ENCODE measurements at regions not wholly inside any gene's neighbourhood (a gene's known extent, or its start where the extent isn't known, plus 50 kb on each side); places are given as distances from the start of the nearest gene placed in this dataset.

GRCh38 chr9:113646946-113647914, 183.7 kb downstream of the RGS3 start:
- no peak for DNase-seq

GRCh38 chr9:113648048-113648447, 184.5 kb downstream of the RGS3 start:
- DNase-seq: no peak

- no peak for DNase-seq
Observed at GRCh38 chr9:113648586-113648985, 185.1 kb downstream of the RGS3 start.

GRCh38 chr9:113649054-113649453, 185.5 kb downstream of the RGS3 start:
- DNase-seq: no peak

DNA sequence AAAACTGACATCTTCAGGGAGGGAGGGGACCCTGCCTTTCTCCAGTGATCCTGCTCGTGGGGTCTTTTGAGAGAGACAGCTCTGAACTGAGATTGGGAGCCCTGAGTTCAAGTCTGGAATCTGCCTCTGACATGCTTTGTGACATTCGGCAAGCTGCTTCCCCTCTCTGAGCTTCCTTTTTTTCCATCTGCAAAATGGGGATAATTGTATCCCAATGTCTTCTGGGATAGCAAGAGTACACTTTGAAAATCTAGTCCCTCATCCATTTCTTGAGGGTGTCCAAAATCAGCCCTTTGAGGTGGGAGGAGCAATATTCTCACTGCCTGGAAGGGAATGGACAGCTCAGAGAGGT, 186.3 kb downstream of the RGS3 start:
- DNase-seq: no peak

- no peak for DNase-seq
Observed at GRCh38 chr9:113650207-113651131, 186.9 kb downstream of the RGS3 start.

DNA sequence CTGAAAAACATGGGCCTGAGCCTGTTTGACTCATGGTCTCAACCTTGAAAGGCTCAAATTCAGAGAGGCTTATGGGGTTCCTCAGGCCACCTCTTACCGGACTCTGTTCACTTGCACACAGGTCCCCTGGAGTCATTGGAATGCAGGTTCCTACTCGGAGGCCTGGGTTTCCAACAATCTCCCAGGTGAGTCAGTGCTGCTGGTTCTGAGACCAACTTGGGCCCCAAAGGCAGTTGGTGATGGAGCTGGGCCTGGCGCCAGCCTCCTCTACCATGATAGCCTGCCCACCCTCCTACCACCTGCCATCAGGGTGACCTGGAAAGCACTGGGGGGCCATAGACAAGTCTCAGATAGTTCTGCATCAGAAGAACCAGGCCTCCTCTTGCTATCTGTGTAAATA, 188.4 kb downstream of the RGS3 start:
- DNase-seq: no peak

DNA sequence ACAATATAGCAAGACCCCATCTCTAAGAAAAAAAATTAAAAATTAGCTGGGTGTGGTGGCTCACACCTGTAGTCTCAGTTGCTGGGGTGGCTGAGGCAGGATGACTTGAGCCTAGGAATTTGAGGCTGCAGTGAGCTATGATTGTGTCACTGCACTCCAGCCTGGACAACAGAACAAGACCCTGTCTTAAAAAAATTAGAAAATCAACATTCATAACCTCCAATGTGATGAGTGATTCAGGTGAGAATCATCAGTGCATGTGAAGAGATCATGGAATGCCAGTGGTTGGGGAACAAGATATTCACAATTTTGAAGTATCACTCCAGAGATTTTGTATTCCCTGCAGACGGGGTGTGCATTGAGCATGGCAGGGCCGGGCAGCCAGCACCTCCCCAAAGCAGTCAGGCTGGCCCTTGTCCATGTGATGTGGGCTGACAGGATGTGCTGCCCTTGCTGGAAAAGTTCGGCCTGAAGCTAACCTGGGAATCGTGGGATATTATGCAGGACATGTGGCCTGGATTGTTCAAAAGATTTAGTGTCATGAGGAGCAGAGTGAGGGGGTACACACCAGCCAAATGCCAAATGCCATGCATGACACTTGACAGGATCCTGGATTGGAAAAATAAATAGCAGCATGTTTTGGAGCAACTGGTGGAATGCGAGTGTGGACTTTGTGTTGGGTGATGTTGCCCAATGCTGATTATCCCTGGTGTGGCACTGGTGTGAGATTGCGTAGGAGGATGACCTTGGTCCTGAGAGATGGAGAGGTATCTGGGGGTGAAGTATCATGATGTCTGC, 189.0 kb downstream of the RGS3 start:
- DNase-seq: no peak

DNA sequence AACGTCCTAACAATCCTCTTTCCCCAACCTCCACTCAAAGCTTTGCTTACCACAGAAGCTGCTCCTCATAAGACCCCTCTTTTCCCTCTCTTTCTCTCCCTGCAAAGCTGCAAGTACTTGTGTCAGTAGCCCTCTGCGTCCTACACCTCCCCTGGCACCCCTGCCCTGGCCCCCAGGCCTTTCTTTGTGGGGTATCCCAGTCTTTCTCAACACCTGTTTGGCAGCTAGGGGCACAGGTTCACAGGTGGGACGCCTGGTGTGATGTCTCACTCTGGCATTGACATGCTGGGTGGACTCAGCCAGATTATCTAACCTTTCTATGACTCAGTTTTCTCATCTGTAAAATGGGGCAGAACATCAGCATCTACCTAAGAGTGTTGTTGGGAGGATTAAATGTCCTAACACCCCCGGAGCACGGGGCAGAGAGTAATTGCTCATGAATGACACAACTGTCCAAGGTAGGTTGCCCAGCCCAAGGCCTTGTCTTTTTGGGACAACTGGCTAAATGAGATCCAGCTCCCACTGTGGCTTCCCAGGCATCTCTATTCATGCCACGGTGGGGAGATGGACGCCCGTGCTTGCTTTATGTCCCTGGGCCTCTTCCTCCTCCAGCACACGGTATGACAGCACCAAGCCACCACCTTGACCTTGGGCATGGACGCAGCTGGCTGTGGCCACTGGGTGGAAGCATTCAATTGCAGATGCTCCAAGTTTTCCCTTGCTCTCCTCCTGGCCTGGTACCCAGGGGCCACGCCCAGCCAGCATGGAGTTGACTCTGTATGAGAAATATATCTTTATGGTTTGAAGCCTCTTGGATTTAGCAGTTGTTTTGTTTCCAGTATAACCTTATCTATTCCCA, 190.4 kb downstream of the RGS3 start:
- DNase-seq: no peak

- no peak for DNase-seq
Observed at GRCh38 chr9:113654605-113655428, 191.3 kb downstream of the RGS3 start.

DNA sequence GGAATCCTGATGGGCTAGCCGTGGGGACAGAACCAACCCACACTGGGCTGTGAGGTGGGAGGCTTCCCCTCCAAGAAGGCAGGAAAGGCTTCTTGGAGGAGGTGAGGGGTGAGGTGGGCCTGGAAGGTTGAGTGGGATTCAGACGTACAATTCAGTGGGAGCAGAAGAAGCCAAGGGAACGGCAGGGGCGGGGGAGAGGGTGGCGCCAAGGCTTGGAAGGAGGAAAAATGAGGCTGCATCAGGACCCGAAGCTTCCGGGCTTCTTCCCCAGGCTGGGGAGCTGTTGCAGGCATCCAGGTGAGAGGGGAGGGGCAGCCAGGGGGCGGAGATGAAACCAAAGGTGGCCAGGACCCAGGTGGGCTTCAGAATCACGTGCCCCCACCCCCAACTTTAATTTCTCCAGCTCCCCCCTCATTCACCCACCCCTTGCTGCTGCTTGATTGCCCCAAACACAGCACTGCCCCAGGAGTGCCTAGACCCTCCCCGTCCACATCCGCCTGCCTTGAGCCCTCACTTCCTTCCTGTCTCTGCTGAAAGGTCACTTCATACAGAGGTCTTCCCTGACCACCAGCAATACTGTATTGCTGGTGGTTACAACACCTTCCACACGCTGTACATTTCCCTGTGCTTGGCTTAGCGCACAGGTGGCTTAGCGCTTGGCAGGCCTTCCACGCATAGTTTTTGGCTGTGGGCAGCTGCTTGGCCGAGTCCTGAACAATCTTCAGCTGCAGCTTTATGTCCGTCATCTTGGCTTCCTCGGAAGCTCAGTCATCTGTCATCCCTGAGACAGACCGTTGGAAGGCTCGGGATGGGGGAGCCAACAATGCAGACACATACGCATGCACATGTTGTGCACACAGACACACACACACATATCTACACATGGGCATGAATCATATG, 193.5 kb downstream of the RGS3 start:
- DNase-seq: no peak

- DNase-seq: peak; percentile 86 to 89 (median 89)
Observed at GRCh38 chr9:113657765-113658544, 194.4 kb downstream of the RGS3 start.

- peak; percentile 84 to 91 (median 89) for DNase-seq
Observed at GRCh38 chr9:113658545-113658895, 195.0 kb downstream of the RGS3 start.

GRCh38 chr9:113659039-113659438, 195.5 kb downstream of the RGS3 start:
- DNase-seq: no peak

DNA sequence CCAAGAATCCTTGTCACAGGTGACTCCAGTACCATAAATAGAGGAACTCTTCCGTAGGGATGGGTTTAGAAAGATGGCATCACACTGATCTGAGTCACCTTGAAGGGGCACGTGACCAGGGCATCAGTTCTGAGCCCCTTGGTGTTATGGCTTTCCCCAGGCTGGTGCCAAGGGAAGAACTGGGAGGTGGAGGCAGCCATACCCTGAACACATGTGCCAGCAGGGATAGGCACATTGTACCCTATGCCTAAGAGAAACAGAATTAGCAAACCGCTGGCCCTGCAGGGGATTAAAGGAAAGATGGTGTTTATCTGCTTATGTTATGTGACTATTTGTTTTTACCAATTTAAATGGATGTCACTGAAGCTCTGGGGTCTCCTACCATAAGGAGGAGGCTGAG, 196.2 kb downstream of the RGS3 start:
- peak in 1 of 3 donors; percentile 28 for DNase-seq

DNA sequence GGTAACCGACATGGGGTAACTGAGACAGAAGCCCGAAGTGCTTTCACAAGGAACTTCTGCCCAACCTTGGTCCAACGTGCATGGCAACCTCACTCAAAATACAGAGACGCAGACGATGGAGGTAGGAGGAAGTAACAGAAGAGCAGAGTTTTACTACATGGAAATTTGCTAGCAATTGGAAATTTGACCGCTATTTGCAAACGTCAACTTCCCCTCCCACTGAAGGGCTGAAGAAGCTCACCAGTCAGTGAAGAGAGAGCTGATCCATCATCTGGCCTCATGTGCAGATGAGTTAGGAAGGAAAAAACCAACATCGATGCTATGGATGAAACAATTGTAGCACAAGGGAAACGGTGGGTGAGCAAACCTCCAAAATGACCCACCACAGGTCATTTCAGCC, 196.7 kb downstream of the RGS3 start:
- peak; percentile 58 to 73 (median 68) for DNase-seq

DNA sequence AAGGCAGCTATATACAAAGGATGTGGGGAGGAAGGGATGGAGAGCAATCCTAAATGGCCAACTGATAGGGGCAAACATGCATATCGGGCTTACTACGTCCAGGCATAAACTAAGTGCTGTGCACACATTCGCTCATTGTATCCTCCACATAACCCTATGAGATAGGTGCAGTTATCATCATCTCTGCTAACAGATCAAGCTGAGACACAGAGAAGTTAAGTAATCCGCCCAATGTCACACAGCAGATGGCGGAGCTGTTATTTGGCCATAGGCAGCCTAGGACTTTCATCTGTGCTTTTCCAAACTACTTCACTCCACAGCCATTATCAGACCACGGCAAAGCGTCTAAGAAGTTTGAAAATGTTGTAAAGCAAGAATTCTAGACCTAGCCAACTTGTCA, 197.5 kb downstream of the RGS3 start:
- no peak for DNase-seq

DNA sequence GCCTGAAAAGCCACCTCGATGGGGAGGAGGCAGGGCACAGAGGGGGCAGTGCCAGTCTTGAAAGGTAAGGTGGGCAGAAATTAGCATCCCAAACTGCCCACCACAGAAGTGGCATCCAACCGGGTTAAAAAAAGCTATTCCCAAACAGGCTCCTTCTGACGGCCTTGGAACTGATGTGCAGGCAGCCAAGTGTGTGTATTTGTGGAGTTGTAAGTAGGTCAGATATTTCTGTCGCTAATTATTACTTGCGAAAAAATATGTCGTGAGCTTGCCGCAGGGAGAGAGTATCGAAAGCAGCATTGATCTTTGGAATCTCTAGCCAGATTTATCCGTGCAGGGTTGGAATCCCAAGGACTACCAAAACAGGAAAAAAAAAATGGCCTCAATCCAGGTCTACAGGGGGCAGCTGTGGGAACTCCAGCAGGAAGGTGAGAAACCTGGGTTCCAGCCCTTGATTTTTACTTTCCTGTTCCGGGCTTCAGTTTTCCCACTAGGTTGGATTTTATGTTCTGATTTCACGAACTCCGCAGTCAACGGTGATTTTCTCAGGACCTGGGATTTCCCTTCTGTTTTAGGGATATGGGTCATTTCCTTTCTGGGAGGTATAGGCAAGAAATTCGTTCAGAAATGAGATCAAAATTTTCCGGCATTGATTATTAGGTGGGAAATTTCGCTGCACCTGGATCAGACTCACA, 200.8 kb downstream of the RGS3 start:
- DNase-seq: no peak
